ENCODE measurements at regions not wholly inside any gene's neighbourhood (a gene's known extent, or its start where the extent isn't known, plus 50 kb on each side); places are given as distances from the start of the nearest gene placed in this dataset.

DNA sequence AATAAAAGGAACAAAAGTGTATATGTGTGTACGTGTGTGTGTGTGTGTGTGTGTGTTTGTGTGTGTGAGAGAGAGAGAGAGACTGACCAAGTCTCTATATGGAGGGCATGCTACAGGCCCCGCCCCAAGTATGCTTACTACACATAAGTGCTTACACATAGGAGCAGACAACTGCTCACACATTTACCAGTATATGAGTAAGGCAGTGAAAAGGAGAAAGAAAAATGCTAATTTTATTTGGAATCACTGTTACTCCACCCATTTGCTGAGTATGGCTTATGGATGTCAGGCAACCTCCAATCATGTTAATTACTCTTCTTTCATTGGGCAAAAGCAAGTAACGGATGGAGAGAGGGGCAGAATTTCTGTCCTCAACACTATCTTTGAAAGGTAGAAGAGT lies 107.6 kb upstream of the STK26 start:
- H3K27me3 ChIP-seq = no peaks in the 10 kb centered on the region
- no peak for DNase-seq (ENCODE audit: low spot score in 2 of 2)
- H3K9me3 ChIP-seq = no peaks in the 10 kb centered on the region
- no peak overlapping the region for H3K27ac ChIP-seq
- H3K4me3 ChIP-seq = no peak overlapping the region
- no peaks in the 10 kb centered on the region for H3K4me1 ChIP-seq
- no peaks in the 10 kb centered on the region for H3K36me3 ChIP-seq
- intact Hi-C loops (cut with DNase I) = no loop called here
- TF ChIP-seq, protein P1, sequence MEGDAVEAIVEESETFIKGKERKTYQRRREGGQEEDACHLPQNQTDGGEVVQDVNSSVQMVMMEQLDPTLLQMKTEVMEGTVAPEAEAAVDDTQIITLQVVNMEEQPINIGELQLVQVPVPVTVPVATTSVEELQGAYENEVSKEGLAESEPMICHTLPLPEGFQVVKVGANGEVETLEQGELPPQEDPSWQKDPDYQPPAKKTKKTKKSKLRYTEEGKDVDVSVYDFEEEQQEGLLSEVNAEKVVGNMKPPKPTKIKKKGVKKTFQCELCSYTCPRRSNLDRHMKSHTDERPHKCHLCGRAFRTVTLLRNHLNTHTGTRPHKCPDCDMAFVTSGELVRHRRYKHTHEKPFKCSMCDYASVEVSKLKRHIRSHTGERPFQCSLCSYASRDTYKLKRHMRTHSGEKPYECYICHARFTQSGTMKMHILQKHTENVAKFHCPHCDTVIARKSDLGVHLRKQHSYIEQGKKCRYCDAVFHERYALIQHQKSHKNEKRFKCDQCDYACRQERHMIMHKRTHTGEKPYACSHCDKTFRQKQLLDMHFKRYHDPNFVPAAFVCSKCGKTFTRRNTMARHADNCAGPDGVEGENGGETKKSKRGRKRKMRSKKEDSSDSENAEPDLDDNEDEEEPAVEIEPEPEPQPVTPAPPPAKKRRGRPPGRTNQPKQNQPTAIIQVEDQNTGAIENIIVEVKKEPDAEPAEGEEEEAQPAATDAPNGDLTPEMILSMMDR (IDR thresholded peaks at IDR 0.05) = no peak

DNA sequence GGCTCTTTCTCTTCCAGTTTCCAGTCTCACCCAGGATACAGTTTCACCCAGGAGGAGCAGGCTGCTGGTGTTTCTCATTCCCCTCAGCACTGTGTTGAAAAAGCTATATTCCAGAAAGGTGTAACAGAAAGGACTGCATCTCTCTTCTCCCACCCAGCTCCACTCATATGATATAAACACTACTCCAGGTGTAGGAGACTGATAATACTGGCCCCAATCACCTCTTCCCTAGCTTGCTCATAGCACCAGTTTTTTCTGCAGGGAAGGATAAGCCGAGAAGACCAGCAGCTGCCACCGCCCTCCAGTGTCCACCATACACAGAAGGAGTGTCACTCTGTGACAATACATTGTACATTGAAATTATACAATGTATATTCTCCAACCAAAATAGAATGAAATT lies 105.5 kb upstream of the STK26 start:
- Histone ChIP-seq H3K36me3 (no peaks in the 10 kb centered on the region), H3K9me3 (no peaks in the 10 kb centered on the region), H3K27me3 (no peaks in the 10 kb centered on the region), H3K4me3 (no peak overlapping the region), H3K27ac (no peak overlapping the region), H3K4me1 (no peaks in the 10 kb centered on the region)
- intact Hi-C loops (cut with DNase I) = no loop called here
- TF ChIP-seq, protein P1 (IDR thresholded peaks at IDR 0.05) = no peak
- no peak for DNase-seq (ENCODE audit: low spot score in 2 of 2)

DNA sequence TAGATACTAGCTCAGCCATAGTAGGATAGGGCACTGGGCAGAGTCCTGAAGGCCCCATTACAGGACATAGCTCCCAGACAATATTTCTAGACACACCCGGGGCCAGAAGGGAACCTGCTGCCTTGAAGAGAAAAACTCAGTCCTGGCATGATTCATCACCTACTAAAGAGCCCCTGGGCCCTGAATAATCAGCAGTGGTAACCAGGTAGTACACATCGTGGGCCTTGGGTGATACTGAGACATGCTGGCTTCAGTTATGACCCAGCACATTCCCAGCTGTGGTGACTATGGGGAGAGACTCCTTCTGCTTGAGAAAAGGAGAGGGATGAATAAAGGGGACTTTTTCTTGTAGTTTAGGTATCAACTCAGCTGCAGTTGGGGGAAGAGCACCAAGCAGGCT lies 104.3 kb upstream of the STK26 start:
- Histone ChIP-seq H3K27ac (no peak overlapping the region), H3K4me3 (no peak overlapping the region), H3K4me1 (no peaks in the 10 kb centered on the region), H3K9me3 (no peaks in the 10 kb centered on the region), H3K27me3 (no peaks in the 10 kb centered on the region), H3K36me3 (no peaks in the 10 kb centered on the region)
- TF ChIP-seq, protein P1 (IDR thresholded peaks at IDR 0.05) = no peak
- intact Hi-C loops (cut with DNase I) = no loop called here
- DNase-seq (ENCODE audit: low spot score in 2 of 2) = no peak

DNA sequence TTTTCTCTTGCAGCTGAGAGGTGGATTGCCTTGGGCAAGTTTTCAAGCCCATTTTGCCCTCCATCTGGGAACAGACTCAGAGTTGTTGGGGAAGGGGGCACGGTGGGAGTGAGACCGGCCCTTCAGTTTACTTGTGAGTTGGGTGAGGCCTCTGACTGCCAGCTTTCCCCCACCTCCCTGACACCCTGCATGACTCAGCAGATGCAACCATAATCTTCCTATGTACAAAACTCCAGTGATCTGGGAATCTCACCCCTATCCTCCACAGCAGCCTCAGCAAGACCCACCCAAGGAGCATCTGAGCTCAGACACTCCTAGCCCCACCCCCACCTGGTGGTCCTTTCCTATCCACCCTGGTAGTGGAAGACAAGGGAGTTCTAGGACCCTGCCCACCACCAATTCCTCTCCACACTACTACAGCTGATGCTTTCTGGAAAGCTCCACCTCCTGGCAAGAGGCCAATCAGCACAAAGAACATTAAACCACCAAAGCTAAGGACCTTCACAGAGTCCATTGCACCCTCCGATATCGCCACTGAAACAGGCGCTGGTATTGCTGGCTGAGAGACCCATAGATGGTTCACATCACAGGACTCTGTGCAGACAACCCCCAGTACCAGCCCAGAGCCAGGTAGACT lies 99.4 kb upstream of the STK26 start:
- no peak for DNase-seq (ENCODE audit: low spot score in 2 of 2)
- Histone ChIP-seq H3K27me3 (no peaks in the 10 kb centered on the region), H3K4me3 (no peak overlapping the region), H3K9me3 (no peaks in the 10 kb centered on the region), H3K36me3 (no peaks in the 10 kb centered on the region), H3K4me1 (no peaks in the 10 kb centered on the region), H3K27ac (no peak overlapping the region)
- TF ChIP-seq, protein P1 (IDR thresholded peaks at IDR 0.05) = no peak
- intact Hi-C loops (cut with DNase I) = no loop called here

DNA sequence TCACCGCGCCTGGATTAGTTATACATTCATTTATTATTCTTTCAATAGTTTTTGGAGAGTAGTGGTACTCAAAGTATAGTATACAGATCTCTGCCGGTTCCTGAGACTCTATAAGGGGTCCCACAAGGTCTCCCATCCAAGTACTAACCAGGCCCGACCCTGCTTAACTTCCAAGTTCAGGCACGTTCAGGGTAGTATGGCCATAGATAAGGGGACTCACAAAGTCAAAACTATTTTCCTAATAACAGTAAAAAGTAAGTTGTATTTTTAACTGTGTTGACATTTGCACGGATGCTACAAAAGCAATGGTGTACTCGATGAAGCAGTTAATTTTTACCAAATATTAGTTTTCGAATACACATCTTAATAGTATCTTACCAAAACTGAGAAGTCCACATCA lies 84.4 kb upstream of the STK26 start:
- Histone ChIP-seq H3K27ac (no peak overlapping the region), H3K27me3 (no peaks in the 10 kb centered on the region), H3K9me3 (no peaks in the 10 kb centered on the region), H3K4me3 (no peak overlapping the region), H3K36me3 (no peaks in the 10 kb centered on the region), H3K4me1 (no peaks in the 10 kb centered on the region)
- DNase-seq (ENCODE audit: low spot score in 2 of 2) = no peak
- TF ChIP-seq, protein P1 (IDR thresholded peaks at IDR 0.05) = no peak
- intact Hi-C loops (cut with DNase I) = no loop called here

DNA sequence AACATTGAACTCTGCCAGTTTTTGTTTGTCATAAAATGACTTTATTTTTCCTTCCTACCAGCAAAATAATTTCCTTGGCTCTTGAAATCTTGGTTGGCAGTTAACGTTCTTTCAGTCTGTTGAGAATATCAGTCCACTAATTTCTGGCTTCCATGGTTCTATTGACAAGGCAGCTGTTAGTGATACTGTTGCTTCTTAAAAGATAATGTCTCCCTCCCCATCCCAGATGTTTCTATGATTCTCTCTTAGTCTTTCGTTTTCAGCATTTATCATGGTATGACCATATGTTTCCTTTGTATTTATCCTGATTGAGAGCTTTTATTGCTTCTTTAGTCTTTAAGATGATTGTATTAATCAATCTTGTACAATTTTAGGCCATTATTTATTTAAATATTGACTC lies 81.1 kb upstream of the STK26 start:
- no peak for DNase-seq (ENCODE audit: low spot score in 2 of 2)
- TF ChIP-seq, protein P1 (IDR thresholded peaks at IDR 0.05) = no peak
- Histone ChIP-seq H3K36me3 (no peaks in the 10 kb centered on the region), H3K4me1 (no peaks in the 10 kb centered on the region), H3K9me3 (no peaks in the 10 kb centered on the region), H3K4me3 (no peak overlapping the region), H3K27ac (no peak overlapping the region), H3K27me3 (no peaks in the 10 kb centered on the region)
- intact Hi-C loops (cut with DNase I) = no loop called here

All from ascending aorta (tissue), 2 donors.